Mesothelial cell of epicardium (in vitro differentiated cells): ENCODE measurements at regions not wholly inside any gene's neighbourhood (a gene's known extent, or its start where the extent isn't known, plus 50 kb on each side); places are given as distances from the start of the nearest gene placed in this dataset.

ENCODE experiments used
- DNase-seq, 2 experiments: peaks; one replicate each; pipeline ENCODE4 v3.0.0; 2021; ENCODE audit warnings: low spot score in 2 of 2; ENCODE audit not compliant: unreplicated experiment in 2 of 2
- H3K27ac Mint-ChIP-seq: 2 replicates; pipeline ENCODE4 v1.8.0; 2021; ENCODE audit warnings: mixed read lengths
- H3K27me3 Mint-ChIP-seq: 2 replicates; pipeline ENCODE4 v1.8.0; 2021; ENCODE audit warnings: low read depth, mixed read lengths
- H3K36me3 Mint-ChIP-seq: 2 replicates; pipeline ENCODE4 v1.8.0; 2021; ENCODE audit warnings: mixed read lengths
- H3K4me1 Mint-ChIP-seq: 2 replicates; pipeline ENCODE4 v1.8.0; 2021; ENCODE audit warnings: mixed read lengths
- H3K4me3 Mint-ChIP-seq: 2 replicates; pipeline ENCODE4 v1.8.0; 2021; ENCODE audit warnings: mild to moderate bottlenecking, moderate library complexity, mixed read lengths
- H3K9me3 Mint-ChIP-seq: 2 replicates; pipeline ENCODE4 v1.8.0; 2021; ENCODE audit warnings: mixed read lengths
- CTCF ChIP-seq: fragments of 200-600 bp; sonication (generic); IDR thresholded peaks from one replicate; pipeline ENCODE4 v1.5.0; 2021; ENCODE audit warnings: antibody characterized with exemption; ENCODE audit not compliant: unreplicated experiment

GRCh38 chr2:193891023-193891422 lies 1696.3 kb upstream of the TMEFF2 start:
- H3K9me3 Mint-ChIP-seq = peaks cover 6% of the 10 kb centered on the region
- no peak for DNase-seq
- no peak overlapping the region for H3K27ac Mint-ChIP-seq
- TF ChIP-seq CTCF = no peak
- H3K27me3 Mint-ChIP-seq = no peaks in the 10 kb centered on the region
- peaks cover 3% of the 10 kb centered on the region for H3K4me1 Mint-ChIP-seq
- no peaks in the 10 kb centered on the region for H3K36me3 Mint-ChIP-seq
- H3K4me3 Mint-ChIP-seq = no peak overlapping the region

GRCh38 chr2:193885419-193885818 lies 1690.7 kb upstream of the TMEFF2 start:
- DNase-seq = no peak
- Mint-ChIP-seq H3K4me1 (no peaks in the 10 kb centered on the region), H3K27me3 (no peaks in the 10 kb centered on the region), H3K36me3 (peaks cover 14% of the 10 kb centered on the region), H3K4me3 (no peak overlapping the region), H3K9me3 (peaks cover 35% of the 10 kb centered on the region), H3K27ac (no peak overlapping the region)
- no peak for TF ChIP-seq CTCF

- H3K9me3 Mint-ChIP-seq = peaks cover 35% of the 10 kb centered on the region
- no peak overlapping the region for H3K27ac Mint-ChIP-seq
- H3K4me1 Mint-ChIP-seq = no peaks in the 10 kb centered on the region
- no peaks in the 10 kb centered on the region for H3K27me3 Mint-ChIP-seq
- TF ChIP-seq CTCF = no peak
- H3K4me3 Mint-ChIP-seq = no peak overlapping the region
- peaks cover 14% of the 10 kb centered on the region for H3K36me3 Mint-ChIP-seq
- DNase-seq = no peak
These were observed 1689.1 kb upstream of the TMEFF2 start for GRCh38 chr2:193883820-193884219.

- Mint-ChIP-seq H3K36me3 (peaks cover under 1% of the 10 kb centered on the region), H3K9me3 (peaks cover 17% of the 10 kb centered on the region), H3K27ac (no peak overlapping the region), H3K27me3 (no peaks in the 10 kb centered on the region), H3K4me1 (no peaks in the 10 kb centered on the region), H3K4me3 (no peak overlapping the region)
- no peak for TF ChIP-seq CTCF
- DNase-seq = no peak
These were observed 1682.2 kb upstream of the TMEFF2 start for GRCh38 chr2:193876980-193877379.

GRCh38 chr2:193869564-193869963 lies 1674.8 kb upstream of the TMEFF2 start:
- TF ChIP-seq CTCF = no peak
- no peaks in the 10 kb centered on the region for H3K27me3 Mint-ChIP-seq
- H3K9me3 Mint-ChIP-seq = peaks cover 11% of the 10 kb centered on the region
- H3K27ac Mint-ChIP-seq = no peak overlapping the region
- H3K4me3 Mint-ChIP-seq = no peak overlapping the region
- no peak for DNase-seq
- no peaks in the 10 kb centered on the region for H3K4me1 Mint-ChIP-seq
- H3K36me3 Mint-ChIP-seq = peaks cover 2% of the 10 kb centered on the region

GRCh38 chr2:193868833-193869232 lies 1674.1 kb upstream of the TMEFF2 start:
- no peaks in the 10 kb centered on the region for H3K4me1 Mint-ChIP-seq
- DNase-seq = no peak
- no peak overlapping the region for H3K27ac Mint-ChIP-seq
- H3K36me3 Mint-ChIP-seq = peaks cover 2% of the 10 kb centered on the region
- H3K4me3 Mint-ChIP-seq = no peak overlapping the region
- no peaks in the 10 kb centered on the region for H3K27me3 Mint-ChIP-seq
- peaks cover 11% of the 10 kb centered on the region for H3K9me3 Mint-ChIP-seq
- no peak for TF ChIP-seq CTCF
